OCI-M1 (cell line): ENCODE measurements at regions not wholly inside any gene's neighbourhood (a gene's known extent, or its start where the extent isn't known, plus 50 kb on each side); places are given as distances from the start of the nearest gene placed in this dataset.
"Not testable (repeated sequence)": the region's sequence is repeated elsewhere in the genome, so short reads cannot be mapped to it uniquely, and the experiment has no call there.

Experiments
- DNase-seq: peaks from one replicate; lab custom pipeline; 2025; lab: John Stamatoyannopoulos, UW

DNA sequence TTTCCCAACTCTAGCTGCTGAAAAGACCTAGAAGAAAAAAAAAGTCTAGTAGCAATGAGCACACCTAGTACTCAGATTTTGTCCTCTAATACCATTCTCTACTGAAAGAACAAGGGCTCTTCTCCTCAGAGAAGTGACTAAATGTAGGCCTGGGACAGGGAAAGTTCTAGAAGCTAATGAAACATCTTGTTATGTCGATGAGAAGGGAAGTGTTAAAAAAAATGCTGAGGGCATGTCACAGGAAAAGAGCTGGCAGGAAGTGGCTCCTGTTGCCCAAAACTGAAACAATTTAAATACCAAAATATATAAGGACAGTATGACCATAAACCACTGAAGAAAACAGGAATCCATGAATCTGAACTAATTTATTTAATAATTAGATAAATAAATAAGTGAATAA is 581.4 kb upstream of the TBL1XR1 start:
- no peak for DNase-seq

DNA sequence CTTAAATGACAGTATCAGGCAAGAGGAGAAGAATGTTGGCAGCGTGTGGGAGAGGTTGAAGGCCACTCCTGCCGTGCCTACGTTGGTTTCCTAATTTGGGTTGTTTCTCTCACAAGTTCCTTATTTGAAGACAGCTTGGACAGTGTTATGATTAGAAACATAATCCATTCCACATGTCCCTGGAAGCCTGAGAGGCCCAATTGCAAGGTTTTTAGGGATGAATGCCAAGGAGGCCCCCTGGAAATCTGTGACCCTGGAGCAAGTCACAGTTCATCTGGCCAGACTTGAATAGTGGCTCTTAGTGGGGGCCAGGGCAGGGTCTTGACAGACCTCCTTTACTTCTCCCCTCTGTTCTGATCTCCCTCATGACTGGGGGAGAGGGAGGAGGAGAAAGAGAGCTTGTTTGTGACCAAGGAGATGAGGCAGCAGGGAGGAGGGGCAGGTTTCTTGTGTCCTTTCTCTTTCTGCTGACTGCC is 584.4 kb upstream of the TBL1XR1 start:
- peak; percentile 13 for DNase-seq

- DNase-seq, result no peak
These were observed 586.1 kb upstream of the TBL1XR1 start for GRCh38 chr3:177783338-177783737.

GRCh38 chr3:177783767-177784166 is 586.5 kb upstream of the TBL1XR1 start:
- DNase-seq, result no peak

DNA sequence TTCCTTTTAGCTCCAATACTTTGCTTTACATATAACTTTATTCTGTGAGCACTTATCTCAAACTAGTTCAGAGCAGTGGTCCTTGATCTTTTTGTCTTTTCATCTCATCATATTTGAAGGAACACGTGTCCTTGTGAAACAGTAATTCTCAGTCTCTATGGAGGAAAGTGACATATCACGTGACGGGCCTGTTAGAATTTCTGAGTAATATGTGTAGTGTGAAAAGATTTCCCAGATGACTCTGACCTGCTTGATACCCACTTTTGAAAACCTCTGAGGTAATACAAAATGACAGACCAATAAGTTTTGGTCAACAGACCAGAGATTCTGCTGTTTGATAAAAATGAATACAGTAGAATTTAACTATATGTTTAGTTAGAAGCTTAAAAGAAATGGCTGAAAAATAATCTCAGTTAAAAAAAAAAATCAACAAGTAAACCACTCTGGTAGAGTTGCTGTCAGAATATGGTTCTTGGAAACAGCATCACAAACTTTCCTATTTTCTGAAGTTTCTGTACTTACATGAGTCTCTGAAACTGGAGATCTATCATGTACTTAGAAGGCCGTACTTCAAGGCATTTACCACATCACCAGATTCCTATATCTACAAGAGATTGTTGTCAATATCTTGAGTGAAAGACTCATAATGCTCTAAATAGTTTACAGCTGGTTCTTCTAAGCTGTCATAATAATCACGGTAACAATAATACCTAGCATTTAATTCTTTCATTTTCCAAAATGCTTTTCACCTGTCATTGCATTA is 590.2 kb upstream of the TBL1XR1 start:
- DNase-seq, result no peak

DNA sequence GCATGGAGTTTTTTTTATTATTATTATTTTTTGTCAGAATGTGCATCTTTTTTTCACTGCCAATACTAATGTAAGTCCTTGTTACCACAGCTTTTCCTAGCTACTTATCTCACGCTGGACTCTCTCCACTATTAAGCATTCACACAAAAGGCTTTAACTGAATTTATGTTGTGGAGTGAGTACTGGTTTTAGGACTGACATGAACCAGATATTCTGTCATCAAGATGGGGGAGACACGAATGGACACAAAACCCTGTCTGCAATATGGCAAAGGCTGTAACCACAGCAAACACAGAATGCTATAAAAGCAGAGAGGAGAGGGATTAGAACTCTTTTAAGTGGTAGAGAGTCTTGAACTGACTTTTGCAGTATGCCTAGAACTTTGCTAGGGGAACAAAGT is 592.2 kb upstream of the TBL1XR1 start:
- no peak for DNase-seq

DNA sequence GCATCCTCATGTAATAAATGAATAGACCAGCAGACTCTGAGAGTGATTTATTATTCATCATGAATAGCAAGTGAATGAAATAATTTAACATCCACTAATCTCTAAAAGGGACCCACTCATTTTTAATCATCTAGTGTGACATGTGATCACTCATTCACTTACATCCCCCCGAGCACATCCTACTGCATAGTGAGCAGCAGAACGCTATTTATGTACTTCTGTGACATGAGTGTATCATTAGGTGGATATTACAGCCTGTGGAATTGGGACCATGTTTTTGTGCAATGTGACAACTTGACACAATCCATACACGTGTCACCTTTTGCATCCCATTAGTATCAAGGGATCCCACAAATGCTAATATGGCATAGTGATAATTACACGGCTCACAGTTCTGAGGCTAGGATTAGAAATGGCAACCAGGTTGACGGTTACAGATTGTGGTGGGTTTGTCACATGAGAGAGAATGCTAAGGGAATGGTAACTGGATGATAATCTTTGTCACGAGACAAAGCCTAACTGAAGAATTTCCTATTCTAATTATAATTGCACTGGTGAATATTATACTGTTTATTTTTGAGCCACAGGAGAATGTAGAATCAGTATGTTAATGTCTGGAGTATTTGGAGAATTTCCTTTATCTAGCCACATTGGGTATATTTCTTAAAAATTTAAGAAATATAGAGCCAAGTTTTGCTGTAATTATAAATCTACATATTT is 595.2 kb upstream of the TBL1XR1 start:
- DNase-seq, result peak; percentile 5

DNA sequence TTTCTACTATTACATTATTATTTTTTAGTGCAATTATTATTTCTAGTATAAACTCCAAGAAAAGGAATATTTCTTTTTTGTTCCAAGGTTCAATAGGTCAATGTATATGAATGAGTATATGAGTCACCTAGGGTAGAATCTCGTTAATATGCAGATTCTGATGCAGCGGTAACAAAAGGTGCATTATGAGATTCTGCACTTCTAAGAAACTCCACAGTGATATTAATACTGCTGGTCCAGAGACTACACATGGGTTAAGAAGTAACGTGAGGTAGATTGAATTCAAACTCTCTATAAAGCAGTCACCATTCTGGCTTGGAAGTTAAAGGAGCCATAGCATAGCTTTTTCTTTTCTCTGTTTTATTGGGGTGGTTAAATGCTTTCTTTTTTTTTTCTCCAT is 596.2 kb upstream of the TBL1XR1 start:
- no peak for DNase-seq

DNA sequence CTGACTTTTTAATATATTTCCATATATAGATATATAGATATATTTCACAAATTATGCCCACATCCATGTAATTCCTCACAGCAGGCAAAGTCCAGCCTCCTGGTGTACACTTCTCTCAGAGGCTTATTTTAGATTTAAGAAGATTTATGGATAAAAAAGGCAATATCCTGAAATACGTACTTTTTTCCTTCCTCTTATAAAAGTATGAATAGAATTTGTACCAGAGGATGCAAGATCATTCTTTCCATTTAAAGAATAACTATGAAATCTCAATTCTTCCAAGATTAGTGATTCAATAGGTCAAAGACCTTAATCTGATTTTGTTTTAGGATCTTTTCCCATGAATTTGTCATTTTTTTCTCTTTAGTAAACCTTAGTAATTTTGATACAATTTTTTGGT is 597.9 kb upstream of the TBL1XR1 start:
- no peak for DNase-seq

DNA sequence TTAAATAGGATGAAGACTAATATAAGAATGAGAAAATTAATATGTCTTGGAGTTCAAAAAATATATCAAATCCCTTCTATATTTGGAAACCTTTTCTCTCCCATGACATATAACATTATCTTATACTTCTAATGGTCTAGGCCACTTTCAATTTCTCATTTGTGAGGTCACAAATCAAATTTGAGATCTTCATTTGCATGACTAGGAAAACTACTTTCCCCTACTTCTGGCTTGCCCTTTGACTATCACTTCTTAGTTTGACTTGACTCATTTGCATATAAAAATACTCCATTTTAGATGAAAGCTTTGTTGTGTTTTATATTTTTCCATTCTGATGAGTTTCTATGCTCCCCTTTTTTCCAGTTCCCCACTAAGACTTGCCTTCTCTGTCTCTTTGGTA is 598.6 kb upstream of the TBL1XR1 start:
- DNase-seq, result no peak

GRCh38 chr3:177800147-177800546 is 602.9 kb upstream of the TBL1XR1 start:
- DNase-seq, result not testable (repeated sequence)

GRCh38 chr3:177800561-177800960 is 603.3 kb upstream of the TBL1XR1 start:
- no peak for DNase-seq

- no peak for DNase-seq
These were observed 605.0 kb upstream of the TBL1XR1 start for GRCh38 chr3:177802151-177802900.

DNA sequence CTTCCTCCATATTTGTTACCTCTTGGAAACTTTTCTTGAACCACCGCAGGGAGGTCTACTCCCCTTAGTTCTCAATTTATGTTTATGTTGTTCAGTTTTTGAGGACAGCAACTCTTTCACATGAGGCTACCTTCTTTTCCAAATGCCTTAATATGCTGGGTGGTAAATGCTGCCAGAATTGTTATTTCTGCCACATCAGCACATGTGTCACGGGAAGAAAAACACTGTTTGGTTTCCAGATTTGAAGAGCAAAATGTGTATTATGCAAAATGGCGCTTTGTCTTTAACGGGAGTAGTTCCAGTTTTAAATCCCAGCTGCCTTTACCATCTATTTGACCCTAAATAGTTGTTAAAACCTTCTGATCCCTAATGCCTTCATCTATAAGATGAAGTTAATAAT is 606.2 kb upstream of the TBL1XR1 start:
- DNase-seq, result no peak

GRCh38 chr3:177804032-177804431 is 606.8 kb upstream of the TBL1XR1 start:
- no peak for DNase-seq

- no peak for DNase-seq
These were observed 607.4 kb upstream of the TBL1XR1 start for GRCh38 chr3:177804646-177805045.

DNA sequence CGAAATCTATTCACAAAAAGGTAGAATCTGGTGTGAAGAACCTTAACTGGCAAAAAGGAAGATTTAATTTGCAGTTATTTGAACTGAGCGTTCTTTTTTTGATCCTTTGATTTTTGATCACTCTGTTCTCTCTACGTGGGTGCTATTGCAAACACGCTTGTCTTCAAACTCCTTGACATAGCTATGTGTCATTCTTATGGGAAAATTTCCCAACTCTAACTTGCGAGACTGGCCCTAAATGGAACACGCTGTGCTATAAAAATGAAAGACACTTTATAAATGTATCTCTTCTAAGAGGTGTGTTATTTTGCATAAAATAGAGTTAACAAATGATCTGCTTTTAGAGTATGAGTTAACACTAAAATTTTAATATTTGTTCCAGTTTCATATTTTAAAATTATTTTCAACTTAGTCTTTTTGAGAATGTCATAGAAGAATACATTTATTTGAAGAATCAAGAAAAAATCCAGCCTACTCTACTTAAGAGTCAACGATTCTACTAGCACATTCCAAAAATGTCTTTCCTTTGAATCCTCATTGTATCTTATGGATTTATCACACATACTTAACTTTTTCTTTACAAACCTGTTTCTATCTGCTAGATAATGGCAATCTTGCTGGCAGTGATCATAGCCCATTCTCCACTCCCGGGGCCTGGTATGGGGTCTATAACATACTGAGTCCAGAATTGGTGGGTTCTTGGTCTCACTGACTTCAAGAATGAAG is 610.0 kb upstream of the TBL1XR1 start:
- DNase-seq, result no peak

DNA sequence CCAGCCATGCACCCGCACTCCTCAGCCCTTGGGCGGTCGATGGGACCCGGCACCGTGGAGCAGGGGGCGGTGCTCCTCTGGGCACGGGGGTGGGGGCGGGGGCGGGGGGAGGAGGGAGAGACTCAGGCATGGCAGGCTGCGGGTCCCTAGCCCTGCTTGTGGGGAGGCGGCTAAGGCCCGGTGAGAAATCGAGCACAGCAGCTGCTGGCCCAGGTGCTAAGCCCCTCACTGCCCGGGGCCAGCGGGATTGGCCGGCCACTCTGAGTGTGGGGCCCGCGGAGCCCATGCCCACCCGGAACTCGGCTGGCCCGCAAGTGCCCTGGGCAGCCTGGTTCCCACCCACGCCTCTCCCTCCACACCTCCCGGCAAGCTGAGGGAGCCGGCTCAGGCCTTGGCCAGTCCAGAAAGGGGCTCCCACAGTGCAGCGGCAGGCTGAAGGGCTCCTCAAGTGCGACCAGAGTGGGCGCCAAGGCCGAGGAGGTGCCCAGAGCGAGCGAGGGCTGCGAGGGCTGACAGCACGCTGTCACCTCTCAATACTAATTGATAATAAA is 611.7 kb upstream of the TBL1XR1 start:
- not testable (repeated sequence) for DNase-seq

- peak; percentile 5 for DNase-seq
These were observed 612.9 kb upstream of the TBL1XR1 start for GRCh38 chr3:177810162-177810623.

- DNase-seq, result peak; percentile 68
These were observed 613.8 kb upstream of the TBL1XR1 start for GRCh38 chr3:177811112-177811511.

DNA sequence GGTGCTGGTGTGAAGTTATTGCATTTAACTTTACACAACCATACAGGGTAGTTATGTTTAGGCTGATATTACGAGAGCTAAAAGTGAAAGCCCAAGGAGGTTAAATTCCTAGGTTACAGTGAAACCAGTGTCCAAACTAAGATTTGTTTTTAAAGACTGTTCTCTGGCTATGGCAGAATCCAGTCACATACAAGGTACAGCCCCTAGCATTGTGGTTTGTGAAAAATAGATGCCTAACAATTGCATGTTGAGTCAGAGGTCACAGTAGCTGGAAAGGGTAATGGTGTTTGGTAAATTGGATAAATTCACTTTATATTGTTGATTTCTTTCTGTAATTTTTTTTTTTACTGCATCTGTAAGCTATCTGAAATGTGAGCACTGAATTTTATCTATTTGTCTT is 614.6 kb upstream of the TBL1XR1 start:
- DNase-seq, result no peak

DNA sequence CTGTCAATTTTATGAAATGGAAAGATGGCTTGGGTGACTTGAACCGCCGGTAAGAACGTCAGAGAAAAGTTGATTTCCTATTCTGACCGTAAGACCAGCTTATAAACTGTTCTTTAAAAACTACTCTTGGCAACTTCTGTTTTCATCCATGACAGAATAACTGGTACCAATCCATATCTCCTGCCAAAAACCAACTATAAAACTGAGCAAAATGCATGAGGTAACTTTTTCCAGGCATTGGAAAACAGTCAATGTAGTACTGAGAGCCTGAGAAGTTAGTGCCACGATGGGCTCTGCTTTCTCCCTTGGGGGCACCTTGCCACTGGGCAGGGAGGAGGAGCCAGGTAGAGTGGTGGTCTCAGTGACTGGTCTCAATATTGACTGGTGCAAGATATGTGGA is 615.2 kb upstream of the TBL1XR1 start:
- no peak for DNase-seq
